ENCODE measurements at regions not wholly inside any gene's neighbourhood (a gene's known extent, or its start where the extent isn't known, plus 50 kb on each side); places are given as distances from the start of the nearest gene placed in this dataset.

DNA sequence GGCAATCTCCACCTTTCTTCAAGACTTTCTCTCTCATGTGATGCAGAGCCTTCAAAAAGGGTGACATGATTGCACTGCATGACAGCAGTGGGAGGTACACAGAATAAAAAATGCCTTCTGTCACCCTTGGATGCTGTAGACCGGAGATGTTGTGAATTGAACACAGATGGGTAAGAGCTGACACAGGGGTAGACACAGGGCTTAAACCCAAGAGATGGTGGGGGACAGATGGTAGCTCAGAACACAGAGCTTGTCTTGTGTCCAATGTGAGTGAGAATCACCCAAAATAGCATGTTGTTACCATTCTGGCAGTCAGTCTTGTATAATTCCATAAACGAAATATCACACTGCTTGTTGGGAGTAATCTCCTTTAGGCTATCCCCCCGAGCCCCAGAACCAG lies 69.9 kb downstream of the JRKL start:
- no peaks in the 10 kb centered on the region for H3K4me1 Mint-ChIP-seq (ENCODE audit: low read depth, unreplicated experiment)
- intact Hi-C loops (cut with micrococcal nuclease; ENCODE audit: unreplicated experiment) = loop anchor here (5.0 to 10.0 kb wide), 3 partner anchors 483 to 1058 kb away; no protein-coding TSS in a partner anchor
- DNase-seq = no peak
- ChIA-PET CTCF (no interaction called here), POLR2A (no interaction called here)
- no peaks in the 10 kb centered on the region for H3K9me3 Mint-ChIP-seq (ENCODE audit: unreplicated experiment)
- H3K36me3 Mint-ChIP-seq (ENCODE audit: insufficient read depth, unreplicated experiment) = no peaks in the 10 kb centered on the region
- no peak overlapping the region for H3K4me3 ChIP-seq (ENCODE audit: low read depth, low read length)
- peaks cover 15% of the 10 kb centered on the region for H3K27me3 Mint-ChIP-seq (ENCODE audit: insufficient read depth, unreplicated experiment)
- H3K4me3 Mint-ChIP-seq (ENCODE audit: unreplicated experiment) = no peak overlapping the region
- H3K4me1 ChIP-seq = peaks cover 6% of the 10 kb centered on the region
- no peaks in the 10 kb centered on the region; the same call in 1 of the 2 replicates for H3K27me3 ChIP-seq (replicated peaks; ENCODE audit: control insufficient read depth, insufficient read depth, low read length)
- H3K27ac Mint-ChIP-seq (ENCODE audit: unreplicated experiment) = no peak overlapping the region
- no TSS peak for BruUV-seq (replicated peaks)
- no peaks in the 10 kb centered on the region for H3K36me3 ChIP-seq (ENCODE audit: control insufficient read depth, insufficient read depth, low read length)
- no peak for TF ChIP-seq CTCF (IDR thresholded peaks at IDR 0.05; ENCODE audit: insufficient read depth in 1 of 2, low read depth in 1 of 2, low read length in 1 of 2, severe bottlenecking in 1 of 2, unreplicated experiment in 1 of 2)
- no peaks in the 10 kb centered on the region for H3K9me3 ChIP-seq

- H3K36me3 ChIP-seq (ENCODE audit: control insufficient read depth, insufficient read depth, low read length) = no peaks in the 10 kb centered on the region
- no peak overlapping the region for H3K4me3 ChIP-seq (ENCODE audit: low read depth, low read length)
- no peak for TF ChIP-seq CTCF (IDR thresholded peaks at IDR 0.05; ENCODE audit: insufficient read depth in 1 of 2, low read depth in 1 of 2, low read length in 1 of 2, severe bottlenecking in 1 of 2, unreplicated experiment in 1 of 2)
- Mint-ChIP-seq H3K27me3 (ENCODE audit: insufficient read depth, unreplicated experiment) (peaks cover 15% of the 10 kb centered on the region), H3K4me3 (ENCODE audit: unreplicated experiment) (no peak overlapping the region), H3K36me3 (ENCODE audit: insufficient read depth, unreplicated experiment) (no peaks in the 10 kb centered on the region), H3K9me3 (ENCODE audit: unreplicated experiment) (no peaks in the 10 kb centered on the region), H3K27ac (ENCODE audit: unreplicated experiment) (no peak overlapping the region), H3K4me1 (ENCODE audit: low read depth, unreplicated experiment) (no peaks in the 10 kb centered on the region)
- no peak for DNase-seq
- no peaks in the 10 kb centered on the region; the same call in 1 of the 2 replicates for H3K27me3 ChIP-seq (replicated peaks; ENCODE audit: control insufficient read depth, insufficient read depth, low read length)
- BruUV-seq (replicated peaks) = no TSS peak
- no peaks in the 10 kb centered on the region for H3K9me3 ChIP-seq
- CTCF ChIA-PET = interaction anchor here (4.6 kb wide), 1 partner anchor 679 kb away, joined by 75 read pairs; no protein-coding TSS in a partner anchor
- POLR2A ChIA-PET = interaction anchor here (0.7 kb wide), 1 partner anchor 57 kb away, joined by 3 read pairs; no protein-coding TSS in a partner anchor
- peaks cover 6% of the 10 kb centered on the region for H3K4me1 ChIP-seq
- intact Hi-C loops (cut with micrococcal nuclease; ENCODE audit: unreplicated experiment) = loop anchor here (5.0 to 10.0 kb wide), 3 partner anchors 480 to 1055 kb away; no protein-coding TSS in a partner anchor
Observed at GRCh38 chr11:96461871-96462270, 72.1 kb downstream of the JRKL start.

- TF ChIP-seq CTCF (IDR thresholded peaks at IDR 0.05; ENCODE audit: insufficient read depth in 1 of 2, low read depth in 1 of 2, low read length in 1 of 2, severe bottlenecking in 1 of 2, unreplicated experiment in 1 of 2) = peak; percentile 84 to 96
- Histone ChIP-seq H3K27me3 (replicated peaks; ENCODE audit: control insufficient read depth, insufficient read depth, low read length) (no peaks in the 10 kb centered on the region; the same call in 1 of the 2 replicates), H3K4me3 (ENCODE audit: low read depth, low read length) (no peak overlapping the region), H3K4me1 (peaks cover 6% of the 10 kb centered on the region), H3K9me3 (no peaks in the 10 kb centered on the region), H3K36me3 (ENCODE audit: control insufficient read depth, insufficient read depth, low read length) (no peaks in the 10 kb centered on the region)
- POLR2A ChIA-PET = interaction anchor here (0.6 kb wide), 1 partner anchor 362 kb away, joined by 3 read pairs; no protein-coding TSS in a partner anchor
- no peak overlapping the region for H3K27ac Mint-ChIP-seq (ENCODE audit: unreplicated experiment)
- peaks cover 12% of the 10 kb centered on the region for H3K27me3 Mint-ChIP-seq (ENCODE audit: insufficient read depth, unreplicated experiment)
- no peaks in the 10 kb centered on the region for H3K36me3 Mint-ChIP-seq (ENCODE audit: insufficient read depth, unreplicated experiment)
- no peaks in the 10 kb centered on the region for H3K4me1 Mint-ChIP-seq (ENCODE audit: low read depth, unreplicated experiment)
- no TSS peak for BruUV-seq (replicated peaks)
- CTCF ChIA-PET = interaction anchor here (0.6 to 4.6 kb wide), 29 partner anchors 16 to 804 kb away, joined by 3 to 75 read pairs (median 6); no protein-coding TSS in a partner anchor
- H3K9me3 Mint-ChIP-seq (ENCODE audit: unreplicated experiment) = no peaks in the 10 kb centered on the region
- intact Hi-C loops (cut with micrococcal nuclease; ENCODE audit: unreplicated experiment) = loop anchor here (1.0 to 10.0 kb wide), 10 partner anchors 48 to 1052 kb away; no protein-coding TSS in a partner anchor
- H3K4me3 Mint-ChIP-seq (ENCODE audit: unreplicated experiment) = no peak overlapping the region
- peak in 1 of 2 experiments; percentile 66 for DNase-seq
Observed at GRCh38 chr11:96464700-96465307, 75.0 kb downstream of the JRKL start.
